ENCODE measurements at regions not wholly inside any gene's neighbourhood (a gene's known extent, or its start where the extent isn't known, plus 50 kb on each side); places are given as distances from the start of the nearest gene placed in this dataset.

DNA sequence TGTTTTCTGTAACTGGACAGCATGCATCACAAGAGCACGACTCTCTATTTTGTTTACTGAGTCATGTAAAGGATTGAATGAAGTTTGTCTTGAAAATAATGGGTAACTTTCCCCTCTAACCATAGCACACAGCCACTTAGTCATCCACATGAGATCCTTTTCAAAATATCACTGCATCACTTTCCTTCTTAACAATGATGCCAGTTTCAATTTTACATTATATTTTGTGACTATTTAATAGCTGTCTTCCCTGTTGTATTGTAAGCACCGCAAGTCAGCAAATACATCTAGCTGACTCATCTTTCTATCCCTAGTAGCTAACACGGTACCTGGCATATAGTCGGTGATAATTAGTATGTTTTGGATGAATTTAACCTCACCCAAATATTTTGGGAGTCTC lies 83.3 kb upstream of the PPM1H start:
- FAIRE-seq (no peak), DNase-seq (ENCODE audit: low read depth, low spot score) (no peak), ATAC-seq (no peak)
- Histone ChIP-seq H3K4me3 (no peak overlapping the region), H3K9ac (ENCODE audit: control insufficient read depth, insufficient read depth, low read length) (no peak overlapping the region), H3K36me3 (ENCODE audit: control insufficient read depth in 2 of 2, insufficient read depth in 2 of 2, low read length in 1 of 2) (no peaks in the 10 kb centered on the region), H3K4me2 (ENCODE audit: control insufficient read depth, insufficient read depth) (no peak overlapping the region), H3K9me3 (replicated peaks; ENCODE audit: control insufficient read depth, insufficient read depth, low read length) (no peaks in the 10 kb centered on the region), H4K20me1 (ENCODE audit: control insufficient read depth, insufficient read depth) (no peaks in the 10 kb centered on the region), H3K27ac (ENCODE audit: control insufficient read depth, insufficient read depth) (no peak overlapping the region), H3K79me2 (ENCODE audit: control insufficient read depth, insufficient read depth, low read length) (no peaks in the 10 kb centered on the region), H2AFZ (ENCODE audit: control insufficient read depth, low read depth, low read length) (no peak overlapping the region), H3K4me1 (ENCODE audit: control insufficient read depth, insufficient read depth, low read length) (no peaks in the 10 kb centered on the region), H3K27me3 (replicated peaks in 1 of 2; ENCODE audit: control insufficient read depth in 2 of 2, insufficient read depth in 2 of 2, low read length in 1 of 2) (no peaks in the 10 kb centered on the region)
- intact Hi-C loops (cut with micrococcal nuclease; ENCODE audit: unreplicated experiment) = no loop called here
- no TSS peak for BruUV-seq (replicated peaks)
- CTCF ChIA-PET = no interaction called here
- in situ Hi-C loops (cut with MboI) = no loop called here
- SMC1A ChIA-PET (ENCODE audit: uncharacterized antibody, unreplicated experiment) = interaction anchor here (0.6 to 0.9 kb wide), 2 partner anchors 17 to 348 kb away, joined by 3 read pairs; no protein-coding TSS in a partner anchor
- POLR2A ChIA-PET = no interaction called here
- RAD21 ChIA-PET (ENCODE audit: unreplicated experiment) = no interaction called here
- WGBS (ENCODE audit: insufficient coverage, insufficient replicate concordance, low lambda C conversion rate, missing lambda C conversion rate) = 10% methylated on average over 4 of the region's 4 CpGs
- TF ChIP-seq, protein P1, sequence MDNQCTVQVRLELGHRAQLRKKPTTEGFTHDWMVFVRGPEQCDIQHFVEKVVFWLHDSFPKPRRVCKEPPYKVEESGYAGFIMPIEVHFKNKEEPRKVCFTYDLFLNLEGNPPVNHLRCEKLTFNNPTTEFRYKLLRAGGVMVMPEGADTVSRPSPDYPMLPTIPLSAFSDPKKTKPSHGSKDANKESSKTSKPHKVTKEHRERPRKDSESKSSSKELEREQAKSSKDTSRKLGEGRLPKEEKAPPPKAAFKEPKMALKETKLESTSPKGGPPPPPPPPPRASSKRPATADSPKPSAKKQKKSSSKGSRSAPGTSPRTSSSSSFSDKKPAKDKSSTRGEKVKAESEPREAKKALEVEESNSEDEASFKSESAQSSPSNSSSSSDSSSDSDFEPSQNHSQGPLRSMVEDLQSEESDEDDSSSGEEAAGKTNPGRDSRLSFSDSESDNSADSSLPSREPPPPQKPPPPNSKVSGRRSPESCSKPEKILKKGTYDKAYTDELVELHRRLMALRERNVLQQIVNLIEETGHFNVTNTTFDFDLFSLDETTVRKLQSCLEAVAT (IDR thresholded peaks at IDR 0.05) = no peak
- TF ChIP-seq POU2F2 (IDR thresholded peaks at IDR 0.05; ENCODE audit: borderline replicate concordance, low read depth, low read length) = no peak
- TF ChIP-seq, protein P2, sequence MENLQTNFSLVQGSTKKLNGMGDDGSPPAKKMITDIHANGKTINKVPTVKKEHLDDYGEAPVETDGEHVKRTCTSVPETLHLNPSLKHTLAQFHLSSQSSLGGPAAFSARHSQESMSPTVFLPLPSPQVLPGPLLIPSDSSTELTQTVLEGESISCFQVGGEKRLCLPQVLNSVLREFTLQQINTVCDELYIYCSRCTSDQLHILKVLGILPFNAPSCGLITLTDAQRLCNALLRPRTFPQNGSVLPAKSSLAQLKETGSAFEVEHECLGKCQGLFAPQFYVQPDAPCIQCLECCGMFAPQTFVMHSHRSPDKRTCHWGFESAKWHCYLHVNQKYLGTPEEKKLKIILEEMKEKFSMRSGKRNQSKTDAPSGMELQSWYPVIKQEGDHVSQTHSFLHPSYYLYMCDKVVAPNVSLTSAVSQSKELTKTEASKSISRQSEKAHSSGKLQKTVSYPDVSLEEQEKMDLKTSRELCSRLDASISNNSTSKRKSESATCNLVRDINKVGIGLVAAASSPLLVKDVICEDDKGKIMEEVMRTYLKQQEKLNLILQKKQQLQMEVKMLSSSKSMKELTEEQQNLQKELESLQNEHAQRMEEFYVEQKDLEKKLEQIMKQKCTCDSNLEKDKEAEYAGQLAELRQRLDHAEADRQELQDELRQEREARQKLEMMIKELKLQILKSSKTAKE (IDR thresholded peaks at IDR 0.05; ENCODE audit: low read depth, poor library complexity, severe bottlenecking) = no peak
- TF ChIP-seq BACH1 (IDR thresholded peaks at IDR 0.05; ENCODE audit: borderline replicate concordance) = no peak
- TF ChIP-seq HDAC6 (IDR thresholded peaks at IDR 0.05; ENCODE audit: unreplicated experiment) = no peak
- no peak for TF ChIP-seq NR2F1 (conservative IDR thresholded peaks at IDR 0.05)
- TF ChIP-seq WRNIP1 (IDR thresholded peaks at IDR 0.05; ENCODE audit: borderline replicate concordance, low read depth, low read length) = no peak
- TF ChIP-seq, protein P3, sequence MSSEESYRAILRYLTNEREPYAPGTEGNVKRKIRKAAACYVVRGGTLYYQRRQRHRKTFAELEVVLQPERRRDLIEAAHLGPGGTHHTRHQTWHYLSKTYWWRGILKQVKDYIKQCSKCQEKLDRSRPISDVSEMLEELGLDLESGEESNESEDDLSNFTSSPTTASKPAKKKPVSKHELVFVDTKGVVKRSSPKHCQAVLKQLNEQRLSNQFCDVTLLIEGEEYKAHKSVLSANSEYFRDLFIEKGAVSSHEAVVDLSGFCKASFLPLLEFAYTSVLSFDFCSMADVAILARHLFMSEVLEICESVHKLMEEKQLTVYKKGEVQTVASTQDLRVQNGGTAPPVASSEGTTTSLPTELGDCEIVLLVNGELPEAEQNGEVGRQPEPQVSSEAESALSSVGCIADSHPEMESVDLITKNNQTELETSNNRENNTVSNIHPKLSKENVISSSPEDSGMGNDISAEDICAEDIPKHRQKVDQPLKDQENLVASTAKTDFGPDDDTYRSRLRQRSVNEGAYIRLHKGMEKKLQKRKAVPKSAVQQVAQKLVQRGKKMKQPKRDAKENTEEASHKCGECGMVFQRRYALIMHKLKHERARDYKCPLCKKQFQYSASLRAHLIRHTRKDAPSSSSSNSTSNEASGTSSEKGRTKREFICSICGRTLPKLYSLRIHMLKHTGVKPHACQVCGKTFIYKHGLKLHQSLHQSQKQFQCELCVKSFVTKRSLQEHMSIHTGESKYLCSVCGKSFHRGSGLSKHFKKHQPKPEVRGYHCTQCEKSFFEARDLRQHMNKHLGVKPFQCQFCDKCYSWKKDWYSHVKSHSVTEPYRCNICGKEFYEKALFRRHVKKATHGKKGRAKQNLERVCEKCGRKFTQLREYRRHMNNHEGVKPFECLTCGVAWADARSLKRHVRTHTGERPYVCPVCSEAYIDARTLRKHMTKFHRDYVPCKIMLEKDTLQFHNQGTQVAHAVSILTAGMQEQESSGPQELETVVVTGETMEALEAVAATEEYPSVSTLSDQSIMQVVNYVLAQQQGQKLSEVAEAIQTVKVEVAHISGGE (CRISPR knock-in tag; IDR thresholded peaks at IDR 0.05) = no peak
- TF ChIP-seq ZZZ3 (IDR thresholded peaks at IDR 0.05; ENCODE audit: control insufficient read depth, insufficient read length, low read depth) = no peak
- TF ChIP-seq, protein P4, sequence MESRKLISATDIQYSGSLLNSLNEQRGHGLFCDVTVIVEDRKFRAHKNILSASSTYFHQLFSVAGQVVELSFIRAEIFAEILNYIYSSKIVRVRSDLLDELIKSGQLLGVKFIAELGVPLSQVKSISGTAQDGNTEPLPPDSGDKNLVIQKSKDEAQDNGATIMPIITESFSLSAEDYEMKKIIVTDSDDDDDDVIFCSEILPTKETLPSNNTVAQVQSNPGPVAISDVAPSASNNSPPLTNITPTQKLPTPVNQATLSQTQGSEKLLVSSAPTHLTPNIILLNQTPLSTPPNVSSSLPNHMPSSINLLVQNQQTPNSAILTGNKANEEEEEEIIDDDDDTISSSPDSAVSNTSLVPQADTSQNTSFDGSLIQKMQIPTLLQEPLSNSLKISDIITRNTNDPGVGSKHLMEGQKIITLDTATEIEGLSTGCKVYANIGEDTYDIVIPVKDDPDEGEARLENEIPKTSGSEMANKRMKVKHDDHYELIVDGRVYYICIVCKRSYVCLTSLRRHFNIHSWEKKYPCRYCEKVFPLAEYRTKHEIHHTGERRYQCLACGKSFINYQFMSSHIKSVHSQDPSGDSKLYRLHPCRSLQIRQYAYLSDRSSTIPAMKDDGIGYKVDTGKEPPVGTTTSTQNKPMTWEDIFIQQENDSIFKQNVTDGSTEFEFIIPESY (IDR thresholded peaks at IDR 0.05) = no peak
- TF ChIP-seq NRF1 (conservative IDR thresholded peaks at IDR 0.05; ENCODE audit: low read depth, low read length) = no peak
- TF ChIP-seq, protein P5, sequence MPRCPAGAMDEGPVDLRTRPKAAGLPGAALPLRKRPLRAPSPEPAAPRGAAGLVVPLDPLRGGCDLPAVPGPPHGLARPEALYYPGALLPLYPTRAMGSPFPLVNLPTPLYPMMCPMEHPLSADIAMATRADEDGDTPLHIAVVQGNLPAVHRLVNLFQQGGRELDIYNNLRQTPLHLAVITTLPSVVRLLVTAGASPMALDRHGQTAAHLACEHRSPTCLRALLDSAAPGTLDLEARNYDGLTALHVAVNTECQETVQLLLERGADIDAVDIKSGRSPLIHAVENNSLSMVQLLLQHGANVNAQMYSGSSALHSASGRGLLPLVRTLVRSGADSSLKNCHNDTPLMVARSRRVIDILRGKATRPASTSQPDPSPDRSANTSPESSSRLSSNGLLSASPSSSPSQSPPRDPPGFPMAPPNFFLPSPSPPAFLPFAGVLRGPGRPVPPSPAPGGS (IDR thresholded peaks at IDR 0.05; ENCODE audit: borderline replicate concordance, insufficient read depth, low read depth, low read length, poor library complexity, severe bottlenecking) = no peak
- no peak for TF ChIP-seq ZBED1 (IDR thresholded peaks at IDR 0.05; ENCODE audit: borderline replicate concordance)
- no peak for TF ChIP-seq NR2C1 (IDR thresholded peaks at IDR 0.05)
- TF ChIP-seq BMI1 (IDR thresholded peaks at IDR 0.05; ENCODE audit: borderline replicate concordance) = no peak
